ENCODE measurements at regions not wholly inside any gene's neighbourhood (a gene's known extent, or its start where the extent isn't known, plus 50 kb on each side); places are given as distances from the start of the nearest gene placed in this dataset.

GRCh38 chr6:8201679-8202078 lies 99.3 kb upstream of the EEF1E1 start:
- TF ChIP-seq CTCF (IDR thresholded peaks at IDR 0.05) (no peak), POLR2A (IDR thresholded peaks at IDR 0.05) (no peak)
